GM19043 (cell line): ENCODE measurements at regions not wholly inside any gene's neighbourhood (a gene's known extent, or its start where the extent isn't known, plus 50 kb on each side); places are given as distances from the start of the nearest gene placed in this dataset.

ENCODE experiments used
- ATAC-seq: cut with Tn5 transposase; IDR thresholded peaks from one replicate; pipeline ENCODE4 v1.9.1; 2021; ENCODE audit warnings: low read depth; ENCODE audit not compliant: unreplicated experiment

GRCh38 chr4:115865736-115866135 lies 752.3 kb upstream of the NDST4 start:
- ATAC-seq = no peak

DNA sequence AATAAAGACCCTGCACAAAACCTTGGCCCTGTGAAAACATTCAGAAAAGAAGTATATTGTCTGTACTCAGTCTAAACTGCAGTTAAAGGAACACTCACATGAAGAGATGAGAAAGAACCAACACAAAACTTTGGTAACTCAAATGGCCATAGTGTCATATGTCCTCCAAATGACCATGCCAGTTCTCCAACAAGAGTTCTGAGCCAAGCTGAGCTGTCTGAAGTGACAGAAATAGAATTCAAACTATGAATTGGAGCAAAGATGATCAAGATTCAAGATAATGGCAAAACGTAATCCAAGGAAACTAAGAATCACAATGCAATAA lies 739.3 kb upstream of the NDST4 start:
- ATAC-seq = no peak

DNA sequence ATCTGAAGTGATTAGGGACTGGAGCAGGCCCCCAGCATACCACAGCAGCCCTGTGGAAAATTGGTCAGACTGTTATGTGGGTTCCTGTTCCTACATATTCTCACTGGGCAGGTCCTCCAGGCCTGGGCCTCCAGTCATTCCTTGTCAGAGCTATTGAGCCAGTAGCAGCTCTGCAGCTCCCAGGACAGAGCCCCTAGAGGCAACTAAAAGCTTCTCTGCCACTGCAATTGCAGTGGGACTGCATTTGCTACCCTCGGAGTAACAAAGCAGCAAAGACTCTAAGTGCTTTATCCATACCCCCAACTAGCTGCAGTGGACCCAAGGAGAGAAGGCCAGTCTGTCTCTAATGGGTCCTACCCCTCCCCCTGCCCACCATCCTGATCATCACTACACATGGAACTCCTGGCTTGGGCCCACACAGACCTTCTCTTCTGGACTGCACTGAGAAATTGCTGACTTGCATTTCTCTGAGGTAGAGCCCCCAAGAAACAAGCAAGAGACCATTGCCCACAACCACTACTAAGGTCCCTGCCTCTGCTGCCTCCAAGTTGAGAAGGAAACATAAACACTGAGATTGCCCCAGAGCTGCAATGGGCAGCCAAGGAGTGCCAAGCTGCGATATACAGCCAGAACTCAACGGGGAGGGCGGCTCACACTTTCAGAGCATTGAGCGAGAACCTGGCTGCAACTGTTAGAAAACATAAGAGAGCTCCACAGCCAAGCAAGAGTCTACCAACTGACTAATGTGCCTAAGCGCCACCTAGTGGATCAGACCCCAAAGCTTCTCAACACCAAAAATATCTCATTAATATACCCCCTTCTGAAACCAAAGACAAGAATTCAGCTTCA lies 738.7 kb upstream of the NDST4 start:
- peak; percentile 86 for ATAC-seq

DNA sequence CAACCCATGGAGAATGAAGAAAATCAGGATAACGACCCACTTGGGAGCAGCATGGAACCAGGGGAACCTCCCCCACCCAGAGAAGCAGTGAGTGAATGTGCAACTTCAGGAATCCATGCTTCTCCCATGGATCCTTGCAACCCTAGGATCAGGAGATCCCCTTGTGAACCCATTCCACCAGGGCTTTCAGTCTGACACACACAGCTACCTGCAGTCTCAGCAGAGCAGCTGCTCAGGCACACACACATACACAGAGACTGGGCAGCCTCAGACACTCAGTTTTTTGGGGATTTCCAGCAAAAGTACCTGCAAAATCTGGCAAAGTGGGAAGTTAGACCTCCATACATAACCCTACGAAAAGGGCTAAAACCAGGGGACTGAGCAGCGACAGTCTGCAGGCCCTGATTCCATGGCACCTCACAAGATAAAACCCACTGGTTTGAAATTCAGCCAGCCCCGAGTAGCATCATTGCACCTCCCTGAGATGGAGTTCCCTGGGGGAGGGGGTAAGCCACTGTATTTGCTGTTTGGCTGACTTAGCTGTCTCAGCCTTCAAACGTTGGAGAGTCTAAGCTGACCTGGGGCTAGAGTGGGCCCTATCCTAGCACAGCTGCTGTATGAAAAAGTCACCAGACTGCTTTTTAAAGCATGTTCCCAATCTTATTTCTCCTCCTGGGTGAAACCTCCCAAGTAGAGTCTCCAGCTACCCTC lies 737.5 kb upstream of the NDST4 start:
- no peak for ATAC-seq

DNA sequence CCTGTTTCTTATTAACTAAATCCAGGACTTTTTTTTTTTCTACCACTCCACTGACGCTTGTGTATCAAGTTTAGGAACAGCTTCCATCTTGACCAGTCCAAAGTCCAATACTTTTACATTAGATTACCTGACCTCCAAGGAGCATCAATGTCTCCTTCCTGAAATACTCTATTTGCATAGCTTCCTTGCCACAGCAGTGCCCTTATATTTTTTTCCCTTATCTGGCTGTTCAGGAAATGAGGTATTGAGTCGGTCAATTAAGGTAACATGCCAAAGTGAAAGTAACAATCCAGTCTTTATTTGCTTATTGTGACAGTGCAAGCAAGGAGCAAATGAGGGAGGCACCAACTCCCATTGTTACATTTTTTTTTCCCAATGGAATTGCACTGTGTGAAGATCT lies 730.8 kb upstream of the NDST4 start:
- ATAC-seq = no peak

DNA sequence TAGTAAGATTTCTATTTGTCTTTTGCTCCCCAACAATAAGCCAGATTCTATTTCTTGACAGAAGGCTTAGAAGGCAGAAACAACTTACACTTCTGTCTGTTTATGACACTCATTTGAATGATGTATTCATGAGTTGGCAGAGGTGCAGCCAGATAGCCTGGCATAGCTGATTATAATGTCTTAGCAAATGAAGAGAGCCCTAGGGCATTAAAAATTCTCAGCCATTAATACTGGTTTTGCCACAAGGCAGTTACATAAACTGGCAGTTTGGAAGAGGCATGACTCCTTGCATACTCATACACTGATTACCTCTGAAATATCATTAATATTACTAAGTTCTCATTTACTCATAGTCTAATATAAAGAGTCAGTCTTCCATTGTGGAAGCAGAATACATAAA lies 728.5 kb upstream of the NDST4 start:
- no peak for ATAC-seq

DNA sequence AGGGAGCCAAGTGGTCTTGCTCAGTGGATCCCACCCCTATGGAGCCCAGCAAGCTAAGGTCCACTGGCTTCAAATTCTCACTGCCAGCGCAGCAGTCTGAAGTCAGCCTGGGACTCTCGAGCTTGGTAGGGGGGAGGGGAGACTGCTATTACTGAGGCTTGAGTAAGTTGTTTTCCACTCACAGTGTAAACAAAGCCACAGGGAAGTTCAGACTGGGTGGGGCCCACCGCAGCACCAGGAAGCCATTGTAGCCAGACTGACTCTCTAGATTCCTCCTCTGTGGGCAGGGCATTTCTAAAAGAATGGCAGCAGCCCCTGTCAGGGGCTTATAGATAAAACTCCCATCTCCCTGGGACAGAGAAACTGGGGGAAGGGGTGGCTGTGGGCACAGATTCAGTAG lies 721.0 kb upstream of the NDST4 start:
- ATAC-seq = no peak

DNA sequence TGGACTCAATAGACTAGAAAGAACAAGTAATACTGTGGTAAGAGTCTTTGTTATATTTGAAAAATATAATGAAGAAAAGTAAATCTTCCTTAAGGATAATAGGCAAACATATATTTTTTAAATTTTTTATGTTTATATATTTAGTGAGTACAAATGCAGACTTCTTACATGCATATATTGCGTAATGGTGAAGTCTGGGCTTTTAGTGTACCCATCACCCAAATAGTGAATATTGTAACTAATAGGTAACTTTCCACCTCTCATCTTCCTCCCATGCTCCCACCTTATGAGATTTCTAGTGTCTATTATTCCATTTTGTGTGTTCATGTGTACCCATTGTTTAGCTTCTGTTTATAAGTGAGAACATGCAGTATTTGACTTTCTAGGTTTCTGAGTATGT lies 711.2 kb upstream of the NDST4 start:
- ATAC-seq = no peak

GRCh38 chr4:115803825-115804224 lies 690.4 kb upstream of the NDST4 start:
- no peak for ATAC-seq

DNA sequence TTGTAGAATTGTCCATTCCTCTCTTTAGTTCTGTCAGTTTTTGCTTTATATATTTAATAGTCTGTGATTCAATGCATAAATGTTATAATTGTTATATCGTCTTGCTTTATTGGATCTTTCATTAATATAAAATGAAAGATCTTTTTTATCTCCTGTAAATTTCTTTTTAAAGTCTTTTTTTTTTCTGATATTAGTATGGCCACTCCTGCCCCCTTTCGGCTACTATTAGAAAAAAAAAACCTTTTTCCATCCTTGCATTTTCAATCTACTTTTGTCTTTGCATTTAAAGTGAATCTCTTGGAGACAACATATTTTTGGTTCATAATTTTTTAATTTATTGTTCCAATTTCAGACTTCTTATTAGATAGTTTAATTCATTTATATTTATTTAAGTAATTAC lies 677.4 kb upstream of the NDST4 start:
- no peak for ATAC-seq

DNA sequence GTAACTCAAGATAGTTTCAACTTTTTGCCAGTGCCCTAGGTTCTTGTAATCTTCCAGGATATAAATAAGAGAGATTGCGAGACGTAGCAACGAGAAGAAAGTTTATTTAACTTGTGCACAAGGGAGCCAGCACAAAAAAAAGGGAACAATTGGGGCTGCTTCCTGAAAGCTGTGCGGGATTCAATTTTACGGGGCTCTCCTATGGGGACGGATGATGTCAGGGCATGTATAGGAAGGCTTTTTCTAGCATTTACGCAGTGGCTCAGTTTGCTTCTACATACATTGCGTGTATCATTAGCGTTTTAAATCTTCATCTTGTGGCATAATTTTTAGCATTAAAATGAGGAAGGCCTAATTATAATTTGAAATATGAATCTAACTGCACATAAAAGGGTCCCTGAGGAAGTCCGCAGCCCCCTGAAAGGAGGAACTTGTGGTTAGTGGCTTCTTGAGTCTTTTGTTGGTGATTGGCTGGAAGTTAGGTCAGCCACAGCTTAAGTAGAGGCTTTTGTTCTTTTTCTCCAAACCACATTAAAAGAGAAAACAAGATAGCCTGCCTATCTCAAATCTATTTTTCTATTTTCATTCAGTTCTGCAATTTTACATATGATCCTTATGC lies 668.2 kb upstream of the NDST4 start:
- ATAC-seq = peak; percentile 49

- ATAC-seq = peak; percentile 52
These were observed 667.4 kb upstream of the NDST4 start for GRCh38 chr4:115780835-115781234.

GRCh38 chr4:115780268-115780667 lies 666.8 kb upstream of the NDST4 start:
- ATAC-seq = no peak

DNA sequence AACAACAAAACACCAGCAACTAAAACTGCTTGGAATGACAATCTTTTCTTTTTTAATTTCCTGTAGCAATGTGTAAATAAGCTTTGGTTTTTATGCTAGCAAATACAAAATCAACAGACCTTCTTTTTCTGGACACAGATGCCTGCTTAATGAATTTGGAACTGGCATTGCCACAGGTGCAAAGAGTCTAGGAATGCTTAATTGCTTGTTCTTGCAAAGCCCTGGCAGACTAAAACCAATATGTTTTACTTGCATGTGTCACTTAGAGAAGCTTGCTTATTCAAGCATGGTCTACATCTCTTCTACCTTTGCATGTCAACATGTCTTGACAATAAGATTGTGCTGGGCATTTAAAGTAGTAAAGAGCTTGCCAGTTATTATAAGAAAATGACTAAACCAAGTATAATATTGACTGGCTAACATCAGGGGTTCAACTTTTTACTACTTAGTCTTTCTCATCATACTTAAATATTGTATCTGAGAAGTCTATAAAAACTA lies 656.7 kb upstream of the NDST4 start:
- no peak for ATAC-seq

- no peak for ATAC-seq
These were observed 656.0 kb upstream of the NDST4 start for GRCh38 chr4:115769396-115769795.

DNA sequence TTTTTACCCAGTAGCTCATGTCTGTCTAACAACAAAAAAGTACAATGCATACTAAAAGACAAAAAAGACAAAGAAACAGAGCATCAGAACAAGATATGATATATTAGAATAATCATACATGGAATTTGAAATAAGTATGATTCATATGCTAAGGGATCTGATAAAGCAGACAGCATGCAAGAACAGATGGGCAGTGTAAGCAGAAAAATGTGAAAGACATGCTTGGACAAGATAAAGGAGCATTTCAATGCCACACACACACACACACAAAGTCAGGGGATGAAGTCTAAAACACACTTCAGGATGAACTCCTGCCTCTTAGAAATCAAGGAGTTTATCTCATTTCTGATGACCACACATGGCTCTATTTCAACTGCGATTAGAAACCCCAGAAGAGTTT lies 649.6 kb upstream of the NDST4 start:
- no peak for ATAC-seq

DNA sequence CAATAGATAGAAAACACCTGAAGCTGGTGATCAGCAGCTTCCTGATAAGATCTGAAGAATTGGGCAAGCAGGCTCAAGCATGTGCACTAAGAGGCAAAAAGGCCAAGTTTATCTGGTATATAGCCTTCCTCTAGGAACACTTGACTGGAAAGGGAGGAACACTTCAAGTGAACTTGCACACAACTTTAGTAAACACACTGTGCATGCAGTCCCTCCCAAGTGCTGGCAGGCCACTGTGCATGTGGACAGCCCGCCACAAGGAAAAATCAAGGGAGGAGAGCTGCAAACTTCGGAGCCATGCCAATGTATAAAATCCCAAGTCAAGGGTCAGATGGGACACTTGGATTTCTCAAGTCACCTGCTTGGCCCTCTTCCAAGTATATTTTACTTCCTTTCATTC lies 645.8 kb upstream of the NDST4 start:
- ATAC-seq = no peak

- no peak for ATAC-seq
These were observed 636.0 kb upstream of the NDST4 start for GRCh38 chr4:115749404-115749803.

GRCh38 chr4:115740806-115741205 lies 627.4 kb upstream of the NDST4 start:
- ATAC-seq = no peak

DNA sequence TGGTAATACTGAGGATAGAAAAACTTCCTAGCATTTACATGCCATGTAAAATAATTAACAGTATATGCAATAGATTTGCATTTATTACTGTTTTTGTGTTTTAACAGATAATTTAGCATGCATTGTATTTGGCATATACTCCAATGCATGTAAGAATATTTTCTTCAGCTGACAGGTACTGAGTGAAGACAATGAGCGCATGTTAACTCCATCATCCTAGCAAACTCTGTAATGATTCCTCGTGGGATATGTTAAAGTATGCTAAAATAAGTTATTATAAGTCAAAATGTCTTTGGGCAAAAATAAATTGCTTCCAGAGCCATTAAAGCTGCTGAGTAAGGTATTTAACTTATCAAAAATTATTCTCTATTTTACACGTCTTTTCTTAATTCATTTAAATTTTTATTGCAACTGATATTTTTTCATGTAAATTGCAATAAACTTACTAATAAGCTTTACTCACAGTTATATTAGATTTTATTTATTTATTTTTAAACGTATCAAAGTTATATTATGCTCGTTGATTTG lies 616.4 kb upstream of the NDST4 start:
- ATAC-seq = no peak

DNA sequence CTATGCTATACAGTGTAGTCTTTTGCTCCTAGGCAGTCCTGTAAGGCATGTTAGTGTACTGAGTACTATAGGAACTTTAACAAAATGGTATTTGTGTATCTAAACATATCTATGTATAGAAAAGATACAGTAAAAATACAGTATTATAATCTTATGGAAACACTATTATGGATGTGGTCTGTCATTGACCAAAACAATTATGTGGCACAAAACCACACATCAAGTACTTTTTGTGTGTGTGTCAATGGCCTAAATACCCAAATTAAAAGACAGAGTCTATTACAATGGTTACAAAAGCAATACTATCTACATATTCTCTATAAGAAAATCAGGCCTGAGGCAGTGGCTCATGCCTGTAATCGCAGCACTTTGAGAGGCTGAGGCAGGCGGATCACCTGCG lies 610.2 kb upstream of the NDST4 start:
- no peak for ATAC-seq
